GM19238 (cell line): ENCODE measurements at regions not wholly inside any gene's neighbourhood (a gene's known extent, or its start where the extent isn't known, plus 50 kb on each side); places are given as distances from the start of the nearest gene placed in this dataset.

Experiments used
- DNase-seq: peaks from one replicate; pipeline ENCODE4 v3.0.0; 2011; ENCODE audit warnings: low spot score; ENCODE audit not compliant: insufficient read length

DNA sequence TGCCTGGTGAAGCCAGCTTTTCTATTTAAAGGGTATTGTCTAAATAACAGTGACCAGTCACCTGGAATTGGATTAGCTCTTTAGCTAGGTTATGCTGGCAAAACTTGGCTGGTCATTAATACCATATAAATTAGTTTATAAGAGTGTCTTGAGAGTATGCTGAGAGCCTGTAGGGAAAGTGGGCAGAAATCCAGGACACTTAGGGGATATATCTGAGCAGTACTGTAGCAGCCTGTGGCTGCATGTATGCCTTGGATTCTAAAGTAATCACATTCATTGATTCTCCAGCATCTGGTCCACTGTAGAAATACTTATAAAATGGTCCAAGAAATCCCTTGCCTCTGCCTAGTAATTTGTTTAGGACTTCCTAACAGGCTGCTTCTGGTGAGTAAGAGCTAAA lies 288.9 kb upstream of the DMAC1 start:
- no peak for DNase-seq

- DNase-seq = no peak
Observed at GRCh38 chr9:8085986-8086385, 286.4 kb upstream of the DMAC1 start.

DNA sequence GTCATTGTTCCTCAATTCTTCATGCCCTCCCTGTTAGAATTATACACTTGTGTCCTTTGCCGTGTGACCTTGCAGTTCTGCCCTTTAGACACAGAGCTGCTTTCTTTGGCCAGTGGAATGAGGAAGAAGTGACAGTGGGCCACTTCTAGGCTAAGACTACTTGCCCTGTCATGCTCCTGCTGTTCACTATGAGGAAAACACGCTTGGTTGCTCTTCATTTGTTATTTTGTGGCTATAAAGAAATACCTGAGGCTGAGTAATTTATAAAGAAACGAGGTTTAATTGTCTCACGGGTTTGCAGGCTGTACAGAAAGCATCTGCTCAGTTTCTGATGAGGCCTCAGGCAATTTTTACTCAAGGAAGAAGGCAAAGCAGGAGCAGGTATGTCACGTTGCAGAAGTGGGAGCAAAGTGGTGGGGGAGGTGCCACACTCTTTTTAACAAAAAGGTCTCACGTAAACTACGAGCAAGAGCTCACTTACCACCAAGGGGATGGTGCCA lies 279.1 kb upstream of the DMAC1 start:
- no peak for DNase-seq

- no peak for DNase-seq
Observed at GRCh38 chr9:8074713-8075286, 275.2 kb upstream of the DMAC1 start.

DNA sequence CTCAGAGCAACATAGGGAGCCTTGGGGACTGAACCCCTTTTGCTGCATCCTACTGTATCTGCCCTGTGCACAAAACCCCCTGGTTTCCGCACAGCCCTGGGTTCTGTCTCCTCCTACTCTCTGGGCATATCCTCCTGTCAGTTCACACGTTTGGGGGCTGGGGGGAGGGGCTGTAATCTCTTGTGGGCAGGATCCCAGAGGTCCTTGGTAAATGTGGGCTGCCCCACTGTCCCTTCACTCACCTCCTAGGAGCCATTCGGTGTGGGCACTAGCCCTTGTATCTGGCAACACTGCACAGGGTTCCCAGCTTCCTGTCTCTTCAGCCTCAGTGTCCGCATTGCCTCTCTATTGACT lies 271.8 kb upstream of the DMAC1 start:
- DNase-seq = no peak

GRCh38 chr9:8070779-8071444 lies 271.3 kb upstream of the DMAC1 start:
- no peak for DNase-seq

DNA sequence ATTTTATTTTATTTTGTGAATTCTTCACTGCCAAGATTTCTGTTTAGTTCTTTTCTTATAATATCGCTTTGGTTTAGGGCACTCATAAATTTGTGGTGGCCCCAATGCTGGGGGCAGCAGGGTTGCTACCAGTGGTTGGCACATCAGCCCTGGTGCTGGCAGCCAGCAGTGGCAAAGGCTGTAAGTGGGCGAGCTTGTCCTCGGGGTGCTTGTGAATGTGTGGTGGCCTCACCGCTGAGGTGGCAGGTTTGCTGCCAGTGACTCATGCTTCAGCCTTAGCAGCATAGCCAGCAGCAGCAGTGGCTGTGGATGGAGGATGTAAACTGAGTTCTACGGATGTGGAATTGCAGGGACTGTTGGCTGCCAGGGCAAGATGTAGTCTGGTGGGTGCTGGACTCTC lies 262.9 kb upstream of the DMAC1 start:
- DNase-seq = no peak

- no peak for DNase-seq
Observed at GRCh38 chr9:8053501-8053900, 253.9 kb upstream of the DMAC1 start.

- no peak for DNase-seq
Observed at GRCh38 chr9:8052991-8053390, 253.4 kb upstream of the DMAC1 start.

DNA sequence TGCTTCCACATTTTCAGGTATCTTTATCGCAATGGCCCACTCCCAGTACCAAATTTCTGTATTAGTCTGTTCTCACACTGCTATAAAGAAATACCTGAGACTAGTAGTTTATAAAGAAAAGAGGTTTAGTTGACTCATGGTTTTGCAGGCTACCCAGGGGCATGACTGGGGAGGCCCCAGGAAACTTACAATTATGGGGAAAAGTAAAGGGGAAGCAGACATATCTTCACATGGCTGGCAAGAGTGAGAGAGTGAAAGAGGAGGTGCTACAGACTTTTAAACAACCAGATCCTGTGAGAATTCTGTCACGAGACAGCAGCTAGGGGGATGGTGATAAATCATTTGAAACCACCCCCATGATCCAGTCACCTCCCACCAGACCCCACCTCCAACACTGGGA lies 238.2 kb upstream of the DMAC1 start:
- no peak for DNase-seq

- no peak for DNase-seq
Observed at GRCh38 chr9:8036914-8037524, 237.4 kb upstream of the DMAC1 start.

GRCh38 chr9:8033794-8034193 lies 234.2 kb upstream of the DMAC1 start:
- DNase-seq = no peak

DNA sequence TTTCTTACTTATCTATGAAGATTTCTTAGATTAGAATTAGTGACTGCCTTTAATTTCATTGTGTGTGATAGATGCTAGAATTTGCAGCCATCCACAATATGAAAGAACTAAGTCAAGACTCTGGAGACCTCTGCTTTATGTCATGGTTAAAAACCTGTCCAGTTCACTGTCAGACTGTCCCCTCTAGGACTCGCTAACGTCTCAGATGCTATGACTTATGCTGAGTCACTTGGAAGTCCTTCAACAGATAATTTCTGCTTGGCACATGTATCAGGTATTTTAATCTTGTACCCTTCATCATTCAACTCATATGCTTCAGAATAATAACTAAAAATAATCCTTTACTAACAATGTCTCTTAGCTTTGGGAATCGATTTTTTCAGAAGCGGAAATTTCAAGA lies 230.5 kb upstream of the DMAC1 start:
- no peak for DNase-seq

DNA sequence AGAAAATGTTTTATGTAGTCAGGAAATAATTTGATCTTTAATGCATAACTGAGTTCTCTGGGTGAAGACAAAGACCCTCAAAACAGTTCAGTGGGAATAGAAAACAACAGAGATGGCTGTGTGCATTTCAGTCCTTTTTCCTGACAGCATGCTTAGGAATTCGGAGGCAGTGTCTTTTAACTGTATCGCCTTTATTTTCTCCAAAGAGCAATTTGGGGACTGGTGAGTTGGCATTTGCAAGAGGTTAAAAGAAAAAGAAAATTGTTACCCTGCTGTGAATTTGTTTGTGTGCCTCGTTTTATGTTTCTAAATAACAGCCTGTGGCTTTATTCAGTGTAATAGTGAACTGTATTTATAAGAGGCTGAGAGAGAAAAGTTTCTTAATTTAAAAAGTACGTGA lies 227.8 kb upstream of the DMAC1 start:
- no peak for DNase-seq

- no peak for DNase-seq
Observed at GRCh38 chr9:8025551-8025950, 226.0 kb upstream of the DMAC1 start.

DNA sequence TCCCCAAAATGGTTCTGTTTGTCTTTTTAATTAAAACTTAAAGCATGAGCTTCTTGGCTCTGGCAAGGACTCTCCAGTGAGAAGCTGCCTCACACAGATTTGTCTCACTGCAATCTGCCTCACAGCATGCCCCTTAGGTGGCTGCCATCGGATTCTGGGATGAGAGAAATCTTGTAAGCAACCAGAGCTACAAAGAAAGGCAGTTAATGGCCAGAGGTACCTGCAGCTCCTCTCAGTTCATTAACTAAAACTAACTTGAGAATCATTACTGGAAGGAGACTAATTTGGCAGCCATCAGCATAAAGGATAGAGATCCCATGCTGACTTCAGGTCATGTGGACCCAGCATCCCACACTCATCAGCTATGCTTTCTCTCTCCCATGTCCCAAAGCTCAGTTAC lies 220.6 kb upstream of the DMAC1 start:
- DNase-seq = no peak

- DNase-seq = no peak
Observed at GRCh38 chr9:8019636-8020035, 220.1 kb upstream of the DMAC1 start.

GRCh38 chr9:8014997-8015682 lies 215.6 kb upstream of the DMAC1 start:
- DNase-seq = no peak

GRCh38 chr9:8012986-8013385 lies 213.4 kb upstream of the DMAC1 start:
- no peak for DNase-seq

GRCh38 chr9:8011974-8012373 lies 212.4 kb upstream of the DMAC1 start:
- DNase-seq = no peak

DNA sequence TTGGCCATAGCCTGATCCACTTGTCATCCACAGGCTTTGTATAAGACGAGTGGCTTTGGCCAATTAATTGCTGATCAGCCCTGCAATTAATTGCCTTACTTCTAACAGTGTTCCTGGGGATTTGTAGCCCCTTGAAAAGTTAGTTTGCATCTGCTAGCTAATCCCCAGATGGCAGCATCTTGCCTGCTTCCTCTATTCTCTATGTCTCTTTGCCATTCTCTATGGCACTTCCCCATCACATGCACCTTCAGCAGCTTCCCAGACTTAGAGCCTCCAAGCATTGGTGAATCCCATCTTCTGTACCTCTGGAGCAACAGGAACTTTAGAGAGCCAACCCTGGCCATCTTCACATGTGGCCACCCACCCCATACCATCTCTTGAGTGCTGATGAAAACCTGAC lies 197.0 kb upstream of the DMAC1 start:
- DNase-seq = no peak

DNA sequence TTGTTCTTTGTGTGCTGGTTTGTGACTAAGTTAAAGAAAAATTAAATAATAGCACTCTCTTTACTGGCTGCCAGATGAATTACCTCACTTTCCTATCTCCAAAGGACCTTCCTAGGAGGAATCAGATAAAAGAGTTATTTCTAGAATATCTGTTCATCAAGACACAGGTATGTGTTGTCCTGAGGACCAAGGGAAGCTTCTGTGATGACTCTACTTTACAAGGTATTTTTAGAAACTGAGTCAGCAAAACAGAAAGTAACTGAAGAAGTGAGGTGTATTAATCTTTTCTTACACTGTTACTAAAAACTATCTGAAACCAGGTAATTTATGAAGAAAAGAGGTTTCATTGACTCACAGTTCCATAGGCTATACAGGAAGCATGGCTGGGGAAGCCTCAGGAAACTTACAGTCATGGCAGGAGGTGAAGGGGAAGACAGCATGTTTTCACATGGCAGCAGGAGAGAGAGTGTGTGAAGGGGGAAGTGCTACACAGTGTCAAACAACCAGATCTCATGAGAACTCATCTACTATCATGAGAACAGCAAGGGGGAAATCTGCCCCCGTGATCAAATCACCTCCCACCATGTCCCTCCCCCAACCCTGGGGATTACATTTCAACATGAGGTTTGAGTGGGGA lies 189.2 kb upstream of the DMAC1 start:
- no peak for DNase-seq
